Anterior cingulate cortex (tissue), 58 donors: ENCODE measurements at regions not wholly inside any gene's neighbourhood (a gene's known extent, or its start where the extent isn't known, plus 50 kb on each side); places are given as distances from the start of the nearest gene placed in this dataset.
"Not testable (repeated sequence)": the region's sequence is repeated elsewhere in the genome, so short reads cannot be mapped to it uniquely, and the experiment has no call there.

Experiments
- DNase-seq, 58 donors: peaks; one replicate each; lab custom pipeline; 2025; lab: John Stamatoyannopoulos, UW

DNA sequence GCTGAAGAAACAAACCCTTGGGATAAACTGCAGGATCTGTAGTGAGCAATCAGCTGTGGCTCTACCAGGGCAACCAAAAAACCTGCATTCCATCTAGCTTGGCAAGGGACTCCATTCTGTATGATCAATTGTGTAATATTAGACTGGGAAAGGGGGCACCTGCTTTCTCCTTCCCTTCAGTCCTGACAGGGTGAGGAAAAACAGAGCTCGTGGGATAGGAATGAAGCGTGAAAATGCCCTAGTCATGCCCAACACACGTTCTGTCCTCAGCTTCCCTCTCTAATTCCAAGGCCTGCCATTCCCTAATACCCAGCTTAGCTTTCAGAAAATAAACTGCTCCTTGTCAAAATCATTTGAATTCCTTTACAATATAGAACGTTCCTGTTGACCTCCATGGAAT is 442.3 kb downstream of the PLPP3 start:
- DNase-seq, result no peak

DNA sequence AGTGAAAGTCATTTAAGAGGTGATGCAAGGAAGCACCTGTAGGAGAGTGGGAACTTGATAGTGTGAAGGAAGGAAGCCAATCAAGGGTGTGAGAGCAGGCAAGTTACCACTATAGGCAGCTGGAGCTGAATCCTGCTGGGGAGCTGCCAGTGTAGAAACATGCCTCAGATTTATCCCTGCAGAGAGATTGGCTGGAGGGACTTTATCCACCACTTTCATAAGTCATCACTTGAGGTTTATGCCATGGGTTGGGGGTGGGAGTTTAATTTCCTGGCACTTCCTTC is 443.6 kb downstream of the PLPP3 start:
- DNase-seq, result no peak

DNA sequence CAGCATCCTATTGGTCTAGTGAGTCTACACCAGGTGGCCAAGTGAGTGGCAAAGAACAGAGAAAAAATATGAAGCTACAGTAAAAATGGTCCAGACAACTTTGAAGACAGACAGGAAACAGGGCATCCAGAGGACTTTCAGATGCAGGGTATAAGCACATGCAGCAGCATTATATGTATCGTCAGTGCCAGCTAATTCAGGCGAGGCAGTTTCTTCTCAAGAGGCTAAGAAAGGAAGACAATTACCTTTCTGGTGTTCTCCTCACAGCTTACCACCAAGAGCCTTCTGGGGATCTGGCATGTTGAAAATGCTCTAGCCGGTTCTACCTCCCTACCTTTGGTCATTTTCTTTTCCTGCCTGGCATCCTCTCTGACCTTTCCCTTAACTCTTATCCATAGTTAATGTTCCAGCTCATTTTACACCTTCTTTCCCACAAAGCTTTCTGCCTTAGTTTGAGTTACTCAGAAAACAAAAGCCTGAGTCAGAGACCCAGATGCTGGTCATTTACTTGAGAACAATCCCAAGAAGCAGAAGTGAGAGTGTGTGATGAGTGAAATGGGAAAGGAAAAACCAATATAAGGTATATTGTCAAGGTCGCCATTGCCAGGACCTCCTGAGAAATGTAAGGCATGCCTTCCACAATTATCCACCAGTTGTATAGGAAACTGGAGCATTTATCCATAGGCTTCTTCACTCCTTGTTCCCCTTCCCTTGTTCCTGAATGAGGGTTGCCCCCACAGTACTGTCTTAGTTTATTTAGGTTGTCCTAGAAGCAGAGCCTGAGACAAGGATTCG is 444.1 kb downstream of the PLPP3 start:
- no peak for DNase-seq

DNA sequence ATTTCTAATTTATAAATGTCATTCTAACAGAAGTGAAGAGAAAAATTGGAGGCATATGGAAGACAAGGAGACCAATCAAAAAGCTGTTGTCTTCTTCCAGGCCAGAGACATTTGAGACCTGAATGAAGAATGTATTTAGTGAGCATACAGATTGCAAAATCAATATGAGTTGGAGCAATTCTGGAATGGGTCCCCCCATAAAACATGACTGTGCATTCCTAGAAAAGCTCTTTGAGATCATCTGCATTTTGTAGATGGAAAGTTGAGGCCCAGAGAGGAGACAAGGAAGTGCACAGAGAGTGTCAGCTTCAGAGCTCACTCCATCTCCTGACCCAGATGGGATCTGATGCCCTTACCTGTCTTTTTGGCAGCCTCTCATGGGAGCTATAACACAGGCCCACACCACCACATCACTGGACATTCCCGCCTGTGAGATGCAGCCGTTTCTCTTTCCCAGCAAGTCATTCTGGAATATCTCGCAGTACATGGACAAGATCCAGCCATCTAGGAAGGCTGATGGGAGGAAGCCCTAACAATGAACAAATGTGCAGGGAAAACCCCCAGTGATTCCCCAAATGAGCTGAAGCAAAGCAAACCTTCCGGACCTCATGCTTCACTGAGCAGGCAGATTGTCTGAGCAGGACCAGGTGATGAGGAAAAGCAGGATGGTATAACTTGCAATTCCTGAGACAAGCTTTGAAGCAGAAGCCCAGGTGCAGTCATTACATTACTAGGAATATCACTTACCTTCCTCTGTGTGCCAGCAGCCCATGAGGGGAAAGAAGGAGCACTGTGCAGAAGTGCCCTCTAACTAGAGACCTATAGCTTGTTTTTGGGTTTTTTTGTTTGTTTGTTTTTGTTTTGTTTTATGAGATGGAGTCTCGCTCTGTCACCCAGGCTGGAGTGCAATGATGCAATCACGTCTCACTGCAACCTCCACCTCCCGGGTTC is 445.6 kb downstream of the PLPP3 start:
- no peak for DNase-seq

DNA sequence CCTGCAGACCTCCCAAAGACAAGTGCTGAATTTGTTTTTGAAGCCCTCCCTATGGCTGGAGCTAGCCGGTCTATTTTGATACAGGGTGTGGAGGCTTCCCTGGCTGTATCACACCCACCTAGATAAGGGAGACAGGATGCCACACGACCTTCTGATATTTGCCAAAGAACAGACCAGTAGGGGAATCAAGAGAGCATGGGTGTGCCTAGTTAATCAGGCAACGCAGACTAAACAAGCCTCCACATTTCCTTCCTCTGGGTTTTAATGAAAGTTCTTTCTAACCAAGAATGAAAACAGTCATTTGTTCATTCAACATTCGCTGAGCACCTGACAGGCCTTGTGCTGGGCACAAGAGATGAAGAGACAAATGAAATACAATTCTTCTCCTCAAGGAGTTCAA is 446.8 kb downstream of the PLPP3 start:
- DNase-seq, result no peak

DNA sequence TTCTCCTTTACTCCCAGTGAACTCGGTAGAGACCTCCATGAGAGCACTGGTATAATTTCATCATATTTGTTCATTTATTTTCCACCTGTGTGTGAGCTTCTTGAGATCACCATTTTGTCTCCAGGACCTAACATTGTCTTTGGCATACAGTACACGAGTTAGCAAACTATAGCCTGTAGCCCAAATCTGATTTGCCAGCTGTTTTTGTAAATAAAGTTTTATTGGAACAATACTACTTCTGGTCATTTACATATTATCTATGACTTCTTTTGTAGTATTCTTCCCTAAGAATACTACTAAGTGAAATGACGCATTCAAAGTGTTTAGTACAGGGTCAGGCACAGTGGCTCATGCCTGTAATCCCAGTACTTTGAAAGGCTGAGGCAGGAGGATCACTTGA is 449.5 kb downstream of the PLPP3 start:
- no peak for DNase-seq

DNA sequence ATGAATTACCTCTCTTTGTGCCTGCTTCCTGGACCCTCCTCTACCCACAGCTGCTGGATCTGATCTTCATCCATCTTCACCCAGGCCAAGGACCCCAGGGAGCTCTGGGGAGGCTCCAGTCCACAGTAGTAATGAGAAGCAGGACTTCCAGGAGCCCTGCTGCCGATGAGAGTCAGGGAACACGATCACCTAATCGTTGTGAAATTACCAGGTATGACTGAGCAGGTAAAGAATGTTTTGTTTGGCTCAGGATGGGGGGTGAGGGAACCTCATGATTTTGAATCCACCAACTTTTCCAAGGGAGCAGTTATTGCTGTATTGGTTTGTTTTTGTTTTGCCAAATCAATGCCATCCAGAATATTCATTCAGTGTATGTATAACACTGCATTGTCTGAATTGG is 454.0 kb downstream of the PLPP3 start:
- no peak for DNase-seq

DNA sequence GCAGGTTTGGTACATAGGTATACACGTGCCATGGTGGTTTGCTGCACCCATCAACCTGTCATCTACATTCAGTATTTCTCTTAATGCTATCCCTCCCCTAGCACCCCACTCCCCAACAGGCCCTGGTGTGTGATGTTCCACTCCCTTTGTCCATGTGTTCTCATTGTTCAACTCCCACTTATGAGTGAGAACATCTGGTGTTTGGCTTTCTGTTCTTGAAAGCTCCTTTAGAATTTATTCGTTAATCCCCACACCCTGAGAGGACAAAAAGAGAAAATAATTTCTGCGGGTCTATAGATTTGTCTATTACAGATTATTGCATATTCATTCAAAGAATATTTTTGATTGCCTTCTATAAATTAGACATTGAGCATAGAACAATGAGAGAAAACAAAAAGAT is 455.5 kb downstream of the PLPP3 start:
- DNase-seq, result no peak

DNA sequence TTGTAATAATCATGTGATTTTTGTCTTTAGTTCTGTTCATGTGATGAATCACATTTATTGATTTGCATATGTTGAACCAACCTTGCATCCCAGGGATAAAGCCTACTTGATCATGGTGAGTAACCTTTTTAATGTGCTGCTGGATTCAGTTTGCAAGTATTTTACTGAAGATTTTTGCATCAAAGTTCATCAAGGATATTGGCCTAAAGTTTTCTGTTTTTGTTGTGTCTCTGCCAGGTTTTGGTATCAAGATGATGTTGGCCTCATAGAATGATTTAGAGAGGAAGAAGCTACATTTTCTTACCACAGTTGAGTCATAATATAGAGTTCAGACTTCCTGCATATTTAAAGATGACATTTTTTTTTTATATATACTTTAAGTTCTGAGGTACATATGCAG is 455.9 kb downstream of the PLPP3 start:
- no peak for DNase-seq

DNA sequence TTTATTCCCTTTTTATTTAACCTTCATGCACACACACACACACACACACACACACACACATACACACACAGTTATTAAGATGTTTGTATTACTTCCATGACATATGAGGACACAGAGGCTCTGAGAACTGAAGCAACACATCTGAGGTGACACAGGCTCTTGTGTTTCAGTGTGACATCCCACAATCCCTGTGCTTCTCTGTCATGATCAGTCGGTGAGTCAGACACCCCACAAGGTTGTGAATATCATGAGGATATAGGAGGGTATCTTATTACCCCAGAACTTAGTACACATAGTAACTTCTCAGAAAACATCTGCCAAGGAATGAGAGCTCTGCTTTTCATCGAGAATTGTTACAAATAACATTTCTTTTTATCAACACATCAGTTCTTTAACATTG is 459.3 kb downstream of the PLPP3 start:
- no peak for DNase-seq

DNA sequence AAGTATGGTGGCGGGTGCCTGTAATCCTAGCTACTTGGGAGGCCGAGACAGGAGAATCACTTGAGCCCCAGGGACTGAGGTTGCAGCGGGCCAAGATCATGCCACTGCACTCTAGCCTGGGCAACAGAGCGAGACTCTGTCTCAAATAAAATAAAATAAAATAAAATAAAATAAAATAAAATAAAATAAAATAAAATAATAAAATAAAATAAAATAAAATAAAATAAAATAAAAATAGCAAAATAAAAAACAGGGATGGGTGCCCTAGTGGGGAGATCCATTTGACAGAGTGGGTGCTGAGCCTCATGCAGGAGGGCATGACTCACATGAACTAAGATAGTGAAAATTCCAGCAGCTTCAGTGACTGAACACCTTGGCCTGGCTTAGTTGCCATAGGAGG is 460.7 kb downstream of the PLPP3 start:
- not testable (repeated sequence) for DNase-seq

DNA sequence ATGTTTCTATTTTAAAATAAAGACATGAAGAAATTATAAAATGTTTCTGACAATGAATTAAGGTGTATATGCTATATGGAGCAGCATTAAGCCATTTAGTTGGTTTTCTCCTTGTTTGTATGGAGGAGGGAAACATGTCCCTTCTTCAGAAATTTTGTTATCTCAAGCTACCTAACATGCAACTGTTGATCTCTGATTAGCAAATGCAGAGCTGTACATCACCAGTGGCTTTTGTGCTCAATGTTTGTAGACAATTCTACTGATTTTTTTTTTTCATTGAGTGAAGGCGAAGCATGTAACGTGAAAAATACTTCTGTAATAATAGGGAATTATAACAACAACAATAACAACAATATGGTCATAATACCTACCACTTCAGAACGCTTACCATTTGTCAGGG is 463.7 kb downstream of the PLPP3 start:
- DNase-seq, result no peak

DNA sequence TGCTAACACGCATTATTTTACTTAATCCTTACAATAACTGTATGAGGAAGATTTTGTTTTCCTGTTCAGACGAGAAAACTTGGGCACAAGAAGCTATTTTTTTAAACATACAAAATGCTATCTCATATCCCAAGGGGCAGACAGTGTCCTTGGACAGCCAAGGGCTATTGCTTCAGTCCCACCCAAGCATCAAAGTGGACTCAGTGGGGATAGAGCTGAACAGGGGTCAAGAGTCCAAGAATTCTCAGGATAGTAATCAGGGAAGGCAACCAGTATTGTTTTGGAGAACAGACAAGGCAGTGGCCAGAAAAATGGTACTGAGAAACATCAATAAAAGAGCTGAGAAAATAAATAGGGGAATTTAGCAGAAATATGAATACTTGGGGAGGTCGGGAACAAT is 465.7 kb downstream of the PLPP3 start:
- no peak for DNase-seq

DNA sequence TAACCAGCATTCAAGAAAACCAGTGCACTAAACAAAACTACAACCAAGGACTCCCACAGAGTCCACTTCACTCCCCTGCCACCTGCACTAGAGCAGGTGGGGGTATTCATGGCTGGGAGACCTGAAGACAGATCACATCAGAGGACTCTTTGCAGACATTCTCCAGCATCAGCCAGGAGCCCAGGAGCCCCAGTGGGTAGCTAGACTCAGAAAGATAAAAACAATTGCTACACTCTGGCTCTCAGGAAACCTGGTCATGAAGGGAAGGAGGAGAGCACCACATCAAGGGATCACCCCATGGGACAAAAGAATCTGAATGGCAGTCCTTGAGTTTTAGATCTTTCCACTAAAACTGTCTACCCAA is 472.1 kb downstream of the PLPP3 start:
- DNase-seq, result no peak

DNA sequence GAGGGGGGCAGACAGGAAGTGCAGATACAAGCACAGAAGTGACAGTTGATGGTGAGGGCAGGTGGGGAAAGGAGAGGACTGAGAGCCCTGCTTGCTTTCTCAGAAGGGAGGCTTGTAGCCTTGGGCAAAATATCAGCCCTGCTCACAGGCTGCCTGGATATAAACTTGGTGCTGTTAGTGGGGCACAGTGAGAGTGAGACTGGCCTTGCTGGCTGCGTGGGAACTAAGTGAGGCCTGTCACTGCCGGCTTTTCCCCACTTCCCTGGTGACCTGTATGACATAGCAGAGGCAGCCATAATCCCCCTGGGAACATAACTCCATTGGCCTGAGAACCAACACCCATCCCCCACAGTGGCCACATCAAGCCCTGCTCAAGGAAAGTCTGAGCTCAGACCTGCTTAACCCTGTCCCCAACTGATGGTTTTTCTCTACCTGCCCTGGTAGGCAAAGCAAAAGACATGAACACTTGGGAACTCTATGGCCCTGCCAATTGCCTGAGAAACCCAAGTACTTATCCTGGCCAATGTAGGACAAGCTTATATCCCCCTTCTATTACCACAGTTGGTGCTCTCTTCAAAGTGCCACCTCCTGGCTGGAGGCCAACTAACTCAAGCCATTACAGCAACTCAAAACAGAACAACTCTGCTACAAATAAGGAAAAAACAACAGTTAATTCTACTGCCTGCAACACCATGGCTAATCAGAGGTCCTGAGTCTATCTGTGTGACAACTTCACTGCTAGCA is 472.7 kb downstream of the PLPP3 start:
- DNase-seq, result no peak

DNA sequence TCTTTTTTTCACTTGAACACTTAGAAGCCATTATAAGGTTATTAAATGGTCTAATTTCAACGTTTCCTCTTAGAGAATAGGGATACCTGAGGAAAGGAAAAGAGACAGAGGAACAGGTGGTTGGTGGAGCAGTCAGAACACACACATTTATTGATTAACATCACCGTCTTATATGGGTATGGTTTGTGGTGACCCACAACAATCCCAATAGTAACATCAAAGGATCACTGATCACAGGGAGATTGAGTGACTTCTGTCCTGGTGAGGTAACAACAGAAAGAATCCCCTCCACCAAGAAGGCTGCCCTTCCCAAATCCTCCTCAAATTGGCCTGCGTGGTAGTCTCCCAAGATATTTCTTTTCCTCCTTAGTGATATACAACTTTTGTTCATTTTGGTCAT is 474.0 kb downstream of the PLPP3 start:
- no peak for DNase-seq

DNA sequence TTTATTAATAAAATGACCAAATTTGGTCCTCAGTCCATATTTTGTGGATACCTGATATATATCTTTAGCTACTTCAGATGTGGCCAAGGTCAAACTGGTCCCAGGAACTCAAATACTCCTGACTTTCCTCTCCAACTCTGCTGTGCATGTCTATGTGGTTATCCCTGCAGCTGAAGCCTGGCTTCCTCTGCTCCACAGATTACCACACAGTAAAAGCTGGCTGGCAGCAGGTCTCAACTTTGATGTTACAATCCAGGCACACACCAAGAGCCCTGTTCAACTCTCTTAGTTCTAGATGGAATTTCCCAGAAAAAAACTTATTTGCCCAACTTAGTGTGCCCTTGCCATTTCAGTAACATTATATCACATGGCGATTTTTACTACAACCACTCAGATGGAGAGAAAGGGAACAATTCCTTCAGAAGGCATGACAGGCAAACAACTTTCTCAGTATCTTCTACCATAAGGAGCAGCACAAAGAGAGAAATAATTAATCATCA is 479.5 kb downstream of the PLPP3 start:
- no peak for DNase-seq

DNA sequence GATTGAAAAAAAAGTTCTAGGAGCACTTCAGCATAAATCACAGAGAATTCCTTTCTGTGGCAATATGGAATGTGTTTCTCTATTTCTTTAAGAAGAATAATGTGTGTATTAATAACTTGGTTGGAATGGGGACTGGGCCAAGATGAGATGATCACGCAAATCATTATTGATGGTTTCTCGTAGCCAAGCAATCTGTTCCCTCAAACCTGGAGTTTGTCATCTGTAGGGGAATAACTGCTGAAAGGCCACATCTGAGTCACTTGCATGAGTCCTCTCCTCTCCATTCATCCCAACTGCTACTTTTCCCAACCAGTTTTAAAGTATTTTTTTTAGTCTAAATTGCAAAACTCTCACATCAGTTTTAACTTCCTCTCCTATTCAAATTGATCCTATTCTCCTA is 480.4 kb downstream of the PLPP3 start:
- no peak for DNase-seq

DNA sequence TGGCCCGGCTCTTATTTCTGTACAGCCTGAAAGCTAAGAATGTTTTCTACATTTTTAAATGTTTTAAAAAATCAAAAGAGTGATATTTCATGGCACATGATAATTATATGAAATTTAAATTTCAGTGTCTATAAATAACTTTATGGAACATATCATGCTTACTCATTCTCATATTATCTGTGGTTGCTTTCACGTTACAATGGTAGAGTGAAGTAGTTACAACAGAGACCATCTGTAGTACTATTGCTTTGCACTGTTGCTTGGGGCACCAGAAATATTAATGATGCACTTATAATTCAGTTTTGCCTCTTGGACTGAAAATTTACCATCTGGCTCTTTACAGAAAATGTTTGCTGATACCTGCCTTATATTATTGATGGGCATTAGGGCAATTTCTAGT is 481.6 kb downstream of the PLPP3 start:
- DNase-seq, result no peak

DNA sequence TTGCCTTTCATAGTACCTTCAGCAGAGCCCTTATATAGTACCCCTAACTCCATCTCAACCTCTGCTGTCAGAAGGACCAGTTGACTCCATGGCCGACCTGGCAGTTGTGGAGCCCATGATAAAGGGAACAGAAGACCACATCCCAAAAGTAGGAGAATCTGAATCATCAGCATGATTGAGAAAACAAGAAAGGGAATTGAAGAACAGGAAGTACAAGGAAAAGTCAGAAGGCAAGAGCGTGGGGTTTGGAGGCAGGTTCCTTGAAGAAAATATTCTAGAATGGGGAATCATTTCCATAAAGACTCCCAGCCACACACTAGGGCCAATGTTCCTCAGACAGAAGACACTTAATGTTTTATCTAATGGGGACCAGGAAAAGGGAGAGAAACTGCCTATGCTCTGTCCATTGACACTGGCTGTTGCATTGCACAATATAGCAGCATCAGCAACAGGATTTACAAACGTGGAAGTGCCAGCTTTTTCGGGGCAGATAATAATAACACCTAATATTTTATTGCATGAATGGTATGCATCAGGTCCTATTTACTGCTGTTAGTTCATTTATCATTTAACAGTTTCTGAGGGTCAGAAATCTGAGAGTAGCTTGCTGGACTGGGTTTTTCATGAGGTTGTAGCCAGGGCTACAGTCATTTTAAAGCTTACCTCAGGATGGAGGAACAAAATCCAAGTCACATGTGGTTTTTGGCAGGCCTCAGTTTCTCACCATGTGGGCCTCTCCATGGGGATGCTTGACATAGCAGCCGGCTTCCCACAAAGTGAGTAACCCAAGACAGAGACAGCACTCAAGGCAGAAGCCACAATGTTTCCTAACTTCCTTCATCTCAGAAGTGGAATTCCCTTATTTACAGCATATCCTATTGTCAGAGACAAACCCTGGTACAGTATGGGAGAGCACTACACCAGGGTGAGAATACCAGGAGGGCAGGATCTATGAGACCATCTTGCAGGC is 483.4 kb downstream of the PLPP3 start:
- no peak for DNase-seq
